A673 (cell line): ENCODE measurements at regions not wholly inside any gene's neighbourhood (a gene's known extent, or its start where the extent isn't known, plus 50 kb on each side); places are given as distances from the start of the nearest gene placed in this dataset.

Source experiments
- BruUV-seq: library from RNA; stranded (reverse); fragments of 400-500 nt; replicated peaks from 2 replicates; lab custom pipeline; 2021; lab: Mats Ljungman, UMichigan
- CTCF ChIA-PET: fragments of 300-600 bp; sonication (Branson Sonifier 250); formaldehyde crosslinking; loops from one replicate; lab custom pipeline; 2022; ENCODE audit warnings: antibody characterized with exemption; lab: Charles Lee
- POLR2A ChIA-PET: fragments of 300-600 bp; sonication (Branson Sonifier 250); formaldehyde crosslinking; loops from one replicate; lab custom pipeline; 2022; ENCODE audit warnings: antibody characterized with exemption; ENCODE audit not compliant: low non-redundant PET; lab: Charles Lee
- DNase-seq: peaks from one replicate; pipeline ENCODE4 v3.0.0-alpha.2; 2015; ENCODE audit warnings: low spot score
- H3K27ac ChIP-seq: fragments of 200-600 bp; sonication (generic); 2 replicates; pipeline ENCODE4 v1.5.1; 2016; ENCODE audit warnings: mixed run types, low read depth, mild to moderate bottlenecking, mixed read lengths, antibody characterized with exemption, low read length; ENCODE audit not compliant: poor library complexity, severe bottlenecking
- H3K27me3 ChIP-seq: fragments of 200-600 bp; sonication (generic); replicated peaks from 2 replicates; pipeline ENCODE4 v1.6.1; 2017; ENCODE audit warnings: mixed run types, low read depth, mild to moderate bottlenecking, mixed read lengths, antibody characterized with exemption, low read length; ENCODE audit not compliant: insufficient read depth, poor library complexity
- H3K36me3 ChIP-seq: fragments of 200-600 bp; sonication (generic); 2 replicates; pipeline ENCODE4 v1.6.1; 2016; ENCODE audit warnings: mixed run types, mild to moderate bottlenecking, mixed read lengths, antibody characterized with exemption, low read length; ENCODE audit not compliant: insufficient read depth, poor library complexity, severe bottlenecking
- H3K4me1 ChIP-seq: fragments of 200-600 bp; sonication (generic); 2 replicates; pipeline ENCODE4 v1.6.1; 2017; ENCODE audit warnings: mixed run types, mild to moderate bottlenecking, mixed read lengths, antibody characterized with exemption, low read length; ENCODE audit not compliant: insufficient read depth, poor library complexity, severe bottlenecking
- H3K4me3 ChIP-seq: fragments of 200-600 bp; sonication (generic); 2 replicates; pipeline ENCODE4 v1.5.1; 2016; ENCODE audit warnings: low read depth, mixed run types, mild to moderate bottlenecking, mixed read lengths, low read length; ENCODE audit not compliant: poor library complexity, severe bottlenecking
- H3K9me3 ChIP-seq: fragments of 200-600 bp; sonication (generic); 2 replicates; pipeline ENCODE4 v1.6.1; 2016; ENCODE audit warnings: mixed run types, low read depth, mild to moderate bottlenecking, mixed read lengths, antibody characterized with exemption, low read length; ENCODE audit not compliant: poor library complexity, severe bottlenecking
- EZH2 ChIP-seq: fragments of 200-600 bp; sonication (generic); IDR thresholded peaks from 2 replicates; pipeline ENCODE4 v1.6.1; 2017; ENCODE audit warnings: borderline replicate concordance, low read depth, mild to moderate bottlenecking, mixed read lengths, antibody characterized with exemption, low read length; ENCODE audit not compliant: poor library complexity, severe bottlenecking
- intact Hi-C: fragments of 100-400 bp; cut with micrococcal nuclease; formaldehyde crosslinking; loops from one replicate; pipeline ENCODE4 v1.10.0; 2022; ENCODE audit not compliant: unreplicated experiment
- TF ChIP-seq, protein P1 (sequence below): fragments of 300-800, 200-600 bp; sonication (generic); conservative IDR thresholded peaks from 2 replicates; pipeline ENCODE4 v1.5.1; 2017; ENCODE audit warnings: low read depth, mild to moderate bottlenecking, antibody characterized with exemption, low read length, moderate library complexity, mixed read lengths

DNA sequence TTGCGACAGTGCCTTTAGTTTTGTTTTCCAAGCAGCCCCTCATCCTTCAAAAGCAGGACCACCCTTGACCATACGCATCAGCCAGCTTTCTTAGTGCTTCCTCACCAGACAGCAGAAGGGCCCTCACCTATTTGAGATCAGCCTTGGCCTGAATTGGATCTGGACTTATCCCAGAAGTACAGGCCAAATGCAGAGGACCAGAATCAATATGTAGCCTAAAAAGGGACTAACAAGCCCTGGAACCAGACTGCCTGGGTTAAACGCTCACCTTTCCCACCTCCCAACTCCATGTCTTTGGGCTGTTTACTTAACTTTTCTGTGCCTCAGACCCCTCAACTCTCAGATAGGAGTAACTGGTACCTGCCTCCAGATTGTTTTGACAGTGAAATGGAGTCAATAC, 77.7 kb upstream of the ATP6AP2 start:
- CTCF ChIA-PET: no interaction called here
- intact Hi-C loops: no loop called here

DNA sequence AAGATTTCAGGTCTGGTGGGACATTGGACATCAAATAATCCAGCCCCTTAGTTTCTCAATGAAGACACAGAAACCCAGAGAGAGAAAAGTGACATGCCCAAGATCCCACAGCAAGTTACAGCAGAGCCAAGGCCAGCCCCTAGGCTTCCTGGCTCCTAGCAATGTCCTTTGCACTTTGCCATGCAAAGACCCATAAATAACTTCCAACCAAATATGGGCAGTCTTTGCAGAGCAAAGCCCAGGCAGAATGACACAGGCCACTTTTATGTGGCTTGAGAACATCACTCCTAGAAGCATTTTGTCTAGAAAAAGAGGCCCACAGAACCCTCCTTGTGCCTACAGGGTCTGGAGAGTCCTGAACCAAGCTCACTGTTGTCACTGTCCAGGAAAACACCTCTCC, 78.1 kb upstream of the ATP6AP2 start:
- ChIA-PET POLR2A (no interaction called here), CTCF (no interaction called here)
- BruUV-seq: no TSS peak

More for the DNA sequence above, 77.7 kb upstream of the ATP6AP2 start:
- Histone ChIP-seq H3K4me1 (no peaks in the 10 kb centered on the region), H3K9me3 (no peaks in the 10 kb centered on the region), H3K36me3 (no peaks in the 10 kb centered on the region), H3K27me3 (no peaks in the 10 kb centered on the region), H3K27ac (no peak overlapping the region), H3K4me3 (no peak overlapping the region)
- DNase-seq: no peak
- no TSS peak for BruUV-seq
- POLR2A ChIA-PET: no interaction called here
- no peak for TF ChIP-seq EZH2
- TF ChIP-seq, protein P1, sequence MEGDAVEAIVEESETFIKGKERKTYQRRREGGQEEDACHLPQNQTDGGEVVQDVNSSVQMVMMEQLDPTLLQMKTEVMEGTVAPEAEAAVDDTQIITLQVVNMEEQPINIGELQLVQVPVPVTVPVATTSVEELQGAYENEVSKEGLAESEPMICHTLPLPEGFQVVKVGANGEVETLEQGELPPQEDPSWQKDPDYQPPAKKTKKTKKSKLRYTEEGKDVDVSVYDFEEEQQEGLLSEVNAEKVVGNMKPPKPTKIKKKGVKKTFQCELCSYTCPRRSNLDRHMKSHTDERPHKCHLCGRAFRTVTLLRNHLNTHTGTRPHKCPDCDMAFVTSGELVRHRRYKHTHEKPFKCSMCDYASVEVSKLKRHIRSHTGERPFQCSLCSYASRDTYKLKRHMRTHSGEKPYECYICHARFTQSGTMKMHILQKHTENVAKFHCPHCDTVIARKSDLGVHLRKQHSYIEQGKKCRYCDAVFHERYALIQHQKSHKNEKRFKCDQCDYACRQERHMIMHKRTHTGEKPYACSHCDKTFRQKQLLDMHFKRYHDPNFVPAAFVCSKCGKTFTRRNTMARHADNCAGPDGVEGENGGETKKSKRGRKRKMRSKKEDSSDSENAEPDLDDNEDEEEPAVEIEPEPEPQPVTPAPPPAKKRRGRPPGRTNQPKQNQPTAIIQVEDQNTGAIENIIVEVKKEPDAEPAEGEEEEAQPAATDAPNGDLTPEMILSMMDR: no peak

DNA sequence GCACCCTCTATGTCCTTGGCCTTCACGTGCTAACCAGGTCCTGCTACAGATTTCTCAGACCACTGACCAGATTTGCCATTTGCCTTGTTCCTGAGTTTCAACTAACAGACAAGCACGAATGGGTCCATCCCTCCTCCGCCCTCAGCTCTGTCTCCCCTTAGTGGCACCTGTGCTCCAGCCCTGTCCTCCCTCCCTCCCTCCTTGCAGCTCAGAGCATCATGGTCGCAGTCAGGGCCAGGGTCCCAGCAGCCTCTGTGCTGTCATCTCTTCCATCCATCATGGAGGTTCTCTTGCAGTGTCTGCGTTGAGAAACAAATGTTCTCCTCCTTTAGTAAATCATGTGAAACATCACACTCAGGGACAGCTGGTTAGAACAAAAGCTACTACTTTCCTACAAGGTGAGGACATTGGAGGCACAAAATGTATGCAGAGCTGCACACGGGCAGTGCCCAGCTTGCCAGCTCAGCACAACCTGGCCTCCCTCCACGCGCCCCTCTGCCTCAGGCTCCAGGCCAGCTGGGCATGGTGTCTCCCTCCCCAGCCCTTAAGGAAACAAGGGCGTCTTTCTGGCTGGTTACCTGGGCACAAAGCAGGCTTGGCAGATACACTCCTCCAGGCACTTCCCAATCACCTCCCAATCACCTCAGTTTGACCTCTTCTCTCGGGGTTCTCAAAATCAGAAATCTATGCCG, 79.5 kb upstream of the ATP6AP2 start:
- no TSS peak for BruUV-seq
- no peaks in the 10 kb centered on the region for H3K4me1 ChIP-seq
- H3K36me3 ChIP-seq: no peaks in the 10 kb centered on the region
- no peaks in the 10 kb centered on the region for H3K9me3 ChIP-seq
- POLR2A ChIA-PET: no interaction called here
- DNase-seq: no peak
- CTCF ChIA-PET: no interaction called here
- H3K4me3 ChIP-seq: no peak overlapping the region
- intact Hi-C loops: no loop called here
- H3K27me3 ChIP-seq: no peaks in the 10 kb centered on the region
- no peak overlapping the region for H3K27ac ChIP-seq
- TF ChIP-seq, protein P1: no peak

More for the DNA sequence above, 78.1 kb upstream of the ATP6AP2 start:
- DNase-seq: no peak
- intact Hi-C loops: no loop called here
- H3K4me1 ChIP-seq: no peaks in the 10 kb centered on the region
- H3K9me3 ChIP-seq: no peaks in the 10 kb centered on the region
- no peaks in the 10 kb centered on the region for H3K27me3 ChIP-seq
- H3K27ac ChIP-seq: no peak overlapping the region
- TF ChIP-seq, protein P1: no peak
- TF ChIP-seq EZH2: no peak
- no peaks in the 10 kb centered on the region for H3K36me3 ChIP-seq
- H3K4me3 ChIP-seq: no peak overlapping the region
